Activated T-cell treated with anti-CD3 and anti-CD28 coated beads, Interleukin-2, amount 50 U/mL, for 24 hours (primary cell): ENCODE measurements at regions not wholly inside any gene's neighbourhood (a gene's known extent, or its start where the extent isn't known, plus 50 kb on each side); places are given as distances from the start of the nearest gene placed in this dataset.
A peak's percentile ranks its signal among the peaks of the same experiment; 100 is the strongest.
"Not testable (repeated sequence)": the region's sequence is repeated elsewhere in the genome, so short reads cannot be mapped to it uniquely, and the experiment has no call there.

Experiments used
- DNase-seq: peaks from one replicate; pipeline ENCODE4 v3.0.0-alpha.2; 2020
- H3K27ac Mint-ChIP-seq: 2 replicates; pipeline ENCODE4 v1.8.0; 2020; ENCODE audit warnings: mild to moderate bottlenecking, mixed read lengths
- H3K27me3 Mint-ChIP-seq: 2 replicates; pipeline ENCODE4 v1.8.0; 2020; ENCODE audit warnings: mixed read lengths
- H3K36me3 Mint-ChIP-seq: 2 replicates; pipeline ENCODE4 v1.8.0; 2020; ENCODE audit warnings: low read depth, mixed read lengths
- H3K4me1 Mint-ChIP-seq: 2 replicates; pipeline ENCODE4 v1.8.0; 2020; ENCODE audit warnings: low read depth, mixed read lengths
- H3K4me3 Mint-ChIP-seq: 2 replicates; pipeline ENCODE4 v1.8.0; 2020; ENCODE audit warnings: mild to moderate bottlenecking, moderate library complexity, mixed read lengths
- H3K9me3 Mint-ChIP-seq: 2 replicates; pipeline ENCODE4 v1.8.0; 2020; ENCODE audit warnings: mixed read lengths

DNA sequence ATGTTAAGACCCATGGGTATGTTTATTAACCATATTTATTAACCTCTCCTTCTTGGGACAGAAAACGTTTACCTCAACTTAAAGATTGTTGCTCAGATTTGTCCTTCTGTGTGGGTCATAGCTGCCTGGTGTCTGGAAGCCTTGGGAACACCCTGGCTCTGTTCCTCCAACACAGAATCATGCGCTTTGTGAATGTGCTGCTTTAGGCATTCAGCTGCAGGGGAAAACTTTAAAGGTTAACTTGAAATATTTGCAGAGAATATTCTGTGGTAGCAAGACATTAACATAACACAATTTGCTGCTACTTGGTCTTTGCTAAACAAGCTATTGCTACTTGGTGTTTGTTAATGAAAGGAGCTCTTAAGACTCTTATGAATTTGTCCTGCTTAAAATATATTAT is 50.5 kb upstream of the THOC3 start:
- not testable (repeated sequence) for H3K4me1 Mint-ChIP-seq, H3K36me3 Mint-ChIP-seq, H3K27ac Mint-ChIP-seq, H3K9me3 Mint-ChIP-seq, H3K27me3 Mint-ChIP-seq, DNase-seq, H3K4me3 Mint-ChIP-seq

DNA sequence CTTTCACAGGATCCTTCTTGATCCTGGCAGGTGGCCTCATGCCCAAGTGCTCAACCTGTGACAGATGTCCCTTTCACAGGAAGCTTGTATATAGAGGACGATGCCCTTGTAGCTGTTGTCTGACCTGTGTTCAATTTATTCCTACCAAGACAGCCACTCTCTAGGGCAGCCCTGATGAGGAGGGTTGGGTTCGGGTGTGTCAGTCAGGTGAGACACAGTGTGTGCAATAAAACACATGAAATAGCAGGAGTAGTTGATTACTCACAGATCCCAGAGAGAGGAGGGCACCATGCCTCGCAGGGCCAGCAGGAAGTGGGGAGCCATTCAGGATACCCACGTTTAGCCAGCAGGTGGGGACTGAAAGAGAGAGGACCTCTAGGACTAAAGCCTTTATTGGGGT is 52.7 kb upstream of the THOC3 start:
- H3K9me3 Mint-ChIP-seq, H3K4me1 Mint-ChIP-seq, H3K36me3 Mint-ChIP-seq, H3K4me3 Mint-ChIP-seq, H3K27ac Mint-ChIP-seq, H3K27me3 Mint-ChIP-seq: not testable (repeated sequence)
- DNase-seq, result peak; percentile 23

DNA sequence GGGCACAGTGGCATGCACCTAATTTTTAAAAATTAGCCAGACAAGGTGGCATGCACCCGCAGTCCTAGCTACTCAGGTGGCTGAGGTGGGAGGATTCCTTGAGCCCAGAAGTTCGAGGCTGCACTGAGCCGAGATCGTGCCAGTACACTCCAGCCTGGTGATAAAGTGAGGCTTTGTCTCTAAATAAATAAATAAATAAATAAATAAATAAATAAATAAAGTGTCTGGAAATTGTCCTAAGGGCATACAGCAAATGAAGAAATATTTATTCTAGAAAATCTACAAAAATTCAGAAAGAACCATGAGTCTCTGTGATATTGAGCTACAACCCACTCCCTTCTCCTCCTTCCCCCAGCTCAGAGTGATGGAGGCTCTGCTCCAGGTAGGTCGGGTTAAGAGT is 55.4 kb upstream of the THOC3 start:
- not testable (repeated sequence) for H3K27me3 Mint-ChIP-seq, DNase-seq, H3K27ac Mint-ChIP-seq, H3K9me3 Mint-ChIP-seq, H3K4me1 Mint-ChIP-seq, H3K36me3 Mint-ChIP-seq, H3K4me3 Mint-ChIP-seq

DNA sequence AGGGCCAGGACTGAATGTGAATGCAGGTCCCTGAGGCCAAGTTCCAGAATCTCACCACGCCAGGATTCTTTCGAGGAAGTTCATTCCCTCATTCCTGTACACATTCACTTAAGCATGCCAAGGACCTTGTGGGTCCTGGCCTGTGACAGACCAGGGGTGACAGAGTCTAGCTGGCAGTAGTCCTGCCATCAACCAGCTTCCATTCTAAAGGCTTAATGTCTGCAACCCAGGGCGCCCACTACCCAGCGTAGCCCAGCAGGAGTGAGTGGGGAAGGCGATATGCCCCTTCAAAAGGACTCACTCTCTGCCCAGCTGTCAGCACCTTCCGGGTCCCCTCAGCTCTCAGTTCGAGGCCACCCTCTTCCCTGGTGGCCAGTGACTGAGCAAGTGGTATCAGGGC is 61.3 kb upstream of the THOC3 start:
- not testable (repeated sequence) for H3K27ac Mint-ChIP-seq, H3K4me1 Mint-ChIP-seq, H3K27me3 Mint-ChIP-seq, H3K36me3 Mint-ChIP-seq, H3K9me3 Mint-ChIP-seq, H3K4me3 Mint-ChIP-seq
- peak; percentile 33 for DNase-seq

DNA sequence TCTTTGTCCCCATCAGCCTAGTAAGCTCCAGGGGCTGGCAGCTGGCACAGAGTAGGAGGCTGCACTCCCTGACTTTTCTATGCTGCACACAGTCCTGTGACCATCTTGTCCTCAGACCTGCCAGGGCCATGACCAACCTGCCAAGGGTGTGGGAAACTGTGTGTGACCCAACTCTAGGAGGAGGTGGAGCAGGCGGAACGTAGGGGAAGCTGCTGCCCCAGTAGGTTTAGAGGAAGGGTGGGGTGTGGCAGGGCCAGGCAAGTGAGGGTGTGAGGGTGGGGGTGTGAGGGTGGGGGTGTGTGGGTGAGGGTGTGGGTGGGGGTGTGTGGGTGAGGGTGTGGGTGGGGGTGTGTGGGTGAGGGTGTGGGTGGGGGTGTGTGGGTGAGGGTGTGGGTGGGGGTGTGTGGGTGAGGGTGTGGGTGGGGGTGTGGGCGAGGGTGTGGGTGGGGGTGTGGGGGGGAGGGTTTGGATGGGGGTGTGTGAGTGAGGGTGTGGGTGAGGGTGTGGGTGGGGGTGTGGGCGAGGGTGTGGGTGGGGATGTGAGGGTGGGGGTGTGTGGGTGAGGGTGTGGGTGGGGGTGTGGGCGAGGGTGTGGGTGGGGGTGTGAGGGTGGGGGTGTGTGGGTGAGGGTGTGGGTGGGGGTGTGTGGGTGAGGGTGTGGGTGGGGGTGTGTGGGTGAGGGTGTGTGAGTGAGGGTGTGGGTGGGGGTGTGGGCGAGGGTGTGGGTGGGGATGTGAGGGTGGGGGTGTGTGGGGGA is 62.4 kb upstream of the THOC3 start:
- peak; percentile 19 for DNase-seq
- not testable (repeated sequence) for H3K27me3 Mint-ChIP-seq, H3K36me3 Mint-ChIP-seq, H3K27ac Mint-ChIP-seq, H3K4me1 Mint-ChIP-seq, H3K4me3 Mint-ChIP-seq, H3K9me3 Mint-ChIP-seq

DNA sequence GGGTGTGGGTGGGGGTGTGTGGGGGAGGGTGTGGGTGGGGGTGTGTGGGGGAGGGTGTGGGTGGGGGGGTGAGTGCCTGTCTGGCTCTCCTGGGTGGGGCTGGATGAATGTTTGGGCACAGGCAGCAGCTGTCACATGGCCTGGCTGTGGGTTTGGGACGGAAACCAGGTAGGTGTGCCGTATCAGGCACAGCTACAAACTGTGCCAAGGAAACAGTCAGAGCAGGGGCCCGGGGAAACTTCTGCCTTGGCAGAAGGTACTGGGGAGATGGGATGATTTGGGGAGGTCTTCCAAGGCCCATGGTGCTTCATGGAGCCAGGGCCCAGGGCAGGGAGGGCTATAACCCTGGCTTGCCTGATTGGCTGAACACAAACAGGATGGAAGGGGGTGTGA is 63.0 kb upstream of the THOC3 start:
- H3K9me3 Mint-ChIP-seq, H3K36me3 Mint-ChIP-seq, H3K4me3 Mint-ChIP-seq, H3K27ac Mint-ChIP-seq, H3K27me3 Mint-ChIP-seq: not testable (repeated sequence)
- DNase-seq, result peak; percentile 16
- peaks cover 11% of the 10 kb centered on the region for H3K4me1 Mint-ChIP-seq

DNA sequence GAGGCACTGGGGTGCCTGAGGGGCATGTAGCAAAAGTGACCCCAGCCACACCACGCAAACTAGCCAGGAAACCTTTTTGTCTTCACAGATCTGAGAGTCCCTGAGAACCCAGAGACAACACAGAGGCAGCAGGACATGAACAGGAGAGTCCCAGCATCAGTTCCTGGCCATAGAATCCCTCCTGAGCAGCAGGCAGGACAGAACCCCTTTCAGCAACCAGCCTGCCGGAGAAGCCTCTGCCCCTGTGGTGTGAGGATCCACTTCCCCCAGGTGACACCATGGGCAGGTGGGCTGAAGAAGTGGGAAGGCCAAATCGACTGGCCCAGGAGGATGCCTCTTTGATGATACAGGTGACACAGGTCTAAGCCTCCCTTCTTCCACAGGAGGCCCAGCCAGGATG is 65.1 kb upstream of the THOC3 start:
- not testable (repeated sequence) for H3K27ac Mint-ChIP-seq, H3K36me3 Mint-ChIP-seq, H3K27me3 Mint-ChIP-seq, H3K4me3 Mint-ChIP-seq, H3K9me3 Mint-ChIP-seq
- peak; percentile 34 for DNase-seq
- peaks cover 17% of the 10 kb centered on the region for H3K4me1 Mint-ChIP-seq

DNA sequence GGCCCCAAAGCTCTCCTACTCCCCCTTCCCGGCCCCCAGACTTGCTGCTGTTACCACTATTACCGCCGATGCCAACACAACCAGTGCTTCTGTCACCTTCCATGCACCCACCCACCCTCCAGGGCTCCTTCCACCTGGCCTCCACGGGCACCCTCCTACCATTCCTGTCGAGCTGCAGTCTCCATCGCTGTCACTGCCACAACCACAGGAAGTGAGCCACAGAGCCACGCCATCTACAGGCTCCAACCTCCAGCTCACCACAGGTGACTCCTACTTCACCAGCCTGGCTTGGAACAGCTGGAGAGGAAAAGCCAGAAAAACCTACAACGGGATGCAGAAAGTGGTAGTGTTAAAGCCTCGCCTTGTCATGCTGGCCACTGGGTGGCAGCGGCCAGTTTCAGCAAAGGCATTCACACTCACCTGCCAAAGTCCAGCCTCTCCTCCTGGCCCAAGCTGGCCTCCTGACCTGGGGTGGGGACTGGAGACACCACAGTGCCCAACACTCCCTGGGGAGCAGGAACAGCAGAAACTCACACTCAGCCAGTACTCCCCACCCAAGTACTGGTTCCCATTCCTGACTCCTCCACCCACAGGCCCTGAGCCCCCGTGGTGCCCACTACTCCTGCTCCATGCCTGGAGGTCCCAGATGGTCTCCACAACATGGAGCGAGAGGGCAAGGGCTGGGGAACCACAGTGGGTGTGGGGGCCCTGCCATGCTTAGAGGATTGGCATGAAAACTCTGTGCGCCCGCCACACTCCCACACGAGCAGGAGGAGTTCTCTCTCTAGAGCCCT is 66.5 kb upstream of the THOC3 start:
- H3K27ac Mint-ChIP-seq, result peak overlapping the region; percentile 26

DNA sequence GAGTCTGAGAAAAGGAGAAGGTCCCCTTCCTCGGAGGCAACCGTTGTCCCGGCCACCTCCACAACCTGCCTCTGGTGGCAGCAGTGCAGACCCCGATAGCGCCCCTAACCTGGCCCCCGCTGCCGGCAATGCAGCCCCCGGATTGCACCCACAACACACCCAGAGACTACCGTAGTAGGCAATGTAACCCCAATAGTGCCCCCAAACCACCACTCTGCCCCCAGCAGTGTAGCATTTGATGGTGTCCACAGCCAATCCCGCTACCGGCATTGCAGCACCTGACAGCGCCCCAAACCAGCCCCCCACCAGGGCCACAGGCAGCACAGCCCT is 67.1 kb upstream of the THOC3 start:
- H3K4me3 Mint-ChIP-seq, H3K27me3 Mint-ChIP-seq, H3K36me3 Mint-ChIP-seq, H3K9me3 Mint-ChIP-seq, DNase-seq: not testable (repeated sequence)
- H3K4me1 Mint-ChIP-seq, result peaks cover 32% of the 10 kb centered on the region
- peak overlapping the region; percentile 26 for H3K27ac Mint-ChIP-seq

More for the DNA sequence above, 66.5 kb upstream of the THOC3 start:
- H3K4me1 Mint-ChIP-seq, result peaks cover 28% of the 10 kb centered on the region
- H3K36me3 Mint-ChIP-seq, H3K27me3 Mint-ChIP-seq, H3K4me3 Mint-ChIP-seq, H3K9me3 Mint-ChIP-seq: not testable (repeated sequence)
- peak; percentile 46 for DNase-seq

DNA sequence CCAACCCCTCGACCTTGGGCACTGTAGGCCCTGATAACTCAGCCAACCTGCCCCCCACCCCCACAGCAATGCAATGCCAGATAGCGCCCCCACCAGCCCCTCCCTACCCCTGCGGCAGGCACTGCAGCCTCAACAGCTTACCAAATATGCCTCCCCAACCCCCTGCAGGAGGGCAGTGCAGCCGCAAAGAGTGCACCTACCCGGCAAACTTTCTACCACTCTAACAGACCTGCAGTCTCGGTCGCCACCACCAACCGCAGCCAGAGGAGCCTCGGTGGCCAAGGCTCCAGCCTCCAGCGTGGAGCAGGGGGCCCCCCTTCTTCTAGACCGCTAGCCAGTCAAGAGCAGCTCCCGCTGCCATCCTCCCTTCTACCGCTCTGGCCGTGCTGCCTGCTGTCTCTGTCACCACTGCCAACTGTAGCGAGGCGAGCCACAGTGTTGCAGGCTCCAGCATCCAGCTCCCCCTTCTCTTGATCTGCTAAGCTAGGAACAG is 67.7 kb upstream of the THOC3 start:
- H3K36me3 Mint-ChIP-seq, H3K27me3 Mint-ChIP-seq, H3K4me3 Mint-ChIP-seq, H3K9me3 Mint-ChIP-seq: not testable (repeated sequence)
- peak; percentile 41 for DNase-seq
- peaks cover 37% of the 10 kb centered on the region for H3K4me1 Mint-ChIP-seq
- peak overlapping the region; percentile 15 for H3K27ac Mint-ChIP-seq

DNA sequence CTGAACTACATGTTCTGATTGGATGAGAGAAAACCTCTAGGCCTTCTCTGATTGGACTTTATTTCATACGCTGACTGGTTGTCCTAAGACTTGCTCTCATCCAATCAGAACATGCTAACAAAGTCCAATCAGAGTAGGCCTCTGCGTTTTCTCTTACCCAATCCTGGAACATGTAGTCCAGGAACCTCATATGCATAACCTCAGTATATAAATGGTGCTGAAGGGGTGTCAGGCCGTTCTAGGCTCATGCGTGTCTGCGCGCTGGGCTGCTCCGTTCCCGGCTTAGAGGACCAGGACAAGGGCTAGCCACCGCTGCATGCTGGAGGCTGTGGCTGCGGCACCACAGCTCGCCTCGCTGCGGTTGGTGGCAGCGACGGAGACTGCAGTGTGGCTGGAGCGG is 68.3 kb upstream of the THOC3 start:
- H3K4me3 Mint-ChIP-seq, H3K27me3 Mint-ChIP-seq, H3K9me3 Mint-ChIP-seq, H3K36me3 Mint-ChIP-seq: not testable (repeated sequence)
- peaks cover 39% of the 10 kb centered on the region for H3K4me1 Mint-ChIP-seq
- DNase-seq, result peak; percentile 22
- peak overlapping the region; percentile 15 for H3K27ac Mint-ChIP-seq

DNA sequence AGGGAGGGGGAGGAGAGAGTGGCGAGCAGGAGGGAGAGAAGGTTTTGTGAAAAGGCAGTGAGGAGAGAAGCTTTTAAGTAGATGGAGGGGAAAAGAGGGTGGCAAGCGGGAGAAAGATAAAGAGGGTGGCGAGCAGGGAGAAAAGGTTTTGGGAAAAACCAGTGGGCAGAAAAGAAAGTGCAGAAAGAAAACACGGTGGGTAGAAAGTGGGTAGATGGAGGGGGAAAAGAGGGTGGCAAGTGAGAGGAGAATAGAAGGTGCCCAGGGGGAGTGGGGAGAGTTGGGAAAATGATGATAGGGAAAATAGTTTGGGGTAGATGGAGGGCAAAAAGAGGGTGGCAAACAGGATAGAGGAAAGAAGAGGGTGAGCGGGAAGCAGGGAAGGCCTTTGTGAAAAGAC is 69.1 kb upstream of the THOC3 start:
- not testable (repeated sequence) for H3K27me3 Mint-ChIP-seq, H3K4me3 Mint-ChIP-seq

DNA sequence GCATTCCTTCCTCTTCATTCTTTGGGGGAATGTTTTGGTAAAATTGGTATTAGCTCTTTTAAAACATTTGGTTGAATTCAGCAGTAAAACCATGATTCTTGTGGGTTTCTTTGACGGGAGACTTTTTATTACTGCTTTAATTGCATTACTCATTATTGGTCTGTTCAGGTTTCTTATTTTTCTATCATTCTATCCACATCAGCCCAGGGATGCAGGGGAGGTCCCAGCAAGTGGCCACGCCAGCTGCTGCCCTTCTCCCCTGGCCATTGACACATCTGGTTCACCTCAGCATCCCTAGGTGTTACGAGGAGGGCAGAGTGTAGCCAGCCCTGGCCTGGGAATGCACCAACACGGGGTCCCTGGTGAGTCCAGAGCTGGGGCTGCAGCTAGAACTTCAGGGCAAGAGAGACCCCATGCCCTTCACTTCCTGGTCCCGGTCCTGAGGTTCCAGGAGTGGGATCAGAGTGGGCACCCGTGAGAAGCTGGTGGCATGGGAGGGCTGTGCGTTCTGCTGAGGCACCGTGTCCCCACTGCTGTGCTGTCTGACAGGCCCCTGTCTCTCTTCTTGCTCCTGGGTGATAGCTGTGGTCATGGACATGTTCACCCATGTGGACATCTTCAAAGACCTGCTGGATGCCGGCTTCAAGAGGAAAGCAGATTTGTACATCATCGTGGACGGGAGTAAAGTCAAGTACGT is 72.1 kb upstream of the THOC3 start:
- not testable (repeated sequence) for H3K36me3 Mint-ChIP-seq, H3K9me3 Mint-ChIP-seq, DNase-seq, H3K27ac Mint-ChIP-seq, H3K27me3 Mint-ChIP-seq, H3K4me3 Mint-ChIP-seq
- peaks cover 45% of the 10 kb centered on the region for H3K4me1 Mint-ChIP-seq

More for the DNA sequence above, 69.1 kb upstream of the THOC3 start:
- H3K27ac Mint-ChIP-seq, H3K9me3 Mint-ChIP-seq, H3K36me3 Mint-ChIP-seq: not testable (repeated sequence)
- peak; percentile 20 for DNase-seq
- peaks cover 46% of the 10 kb centered on the region for H3K4me1 Mint-ChIP-seq

DNA sequence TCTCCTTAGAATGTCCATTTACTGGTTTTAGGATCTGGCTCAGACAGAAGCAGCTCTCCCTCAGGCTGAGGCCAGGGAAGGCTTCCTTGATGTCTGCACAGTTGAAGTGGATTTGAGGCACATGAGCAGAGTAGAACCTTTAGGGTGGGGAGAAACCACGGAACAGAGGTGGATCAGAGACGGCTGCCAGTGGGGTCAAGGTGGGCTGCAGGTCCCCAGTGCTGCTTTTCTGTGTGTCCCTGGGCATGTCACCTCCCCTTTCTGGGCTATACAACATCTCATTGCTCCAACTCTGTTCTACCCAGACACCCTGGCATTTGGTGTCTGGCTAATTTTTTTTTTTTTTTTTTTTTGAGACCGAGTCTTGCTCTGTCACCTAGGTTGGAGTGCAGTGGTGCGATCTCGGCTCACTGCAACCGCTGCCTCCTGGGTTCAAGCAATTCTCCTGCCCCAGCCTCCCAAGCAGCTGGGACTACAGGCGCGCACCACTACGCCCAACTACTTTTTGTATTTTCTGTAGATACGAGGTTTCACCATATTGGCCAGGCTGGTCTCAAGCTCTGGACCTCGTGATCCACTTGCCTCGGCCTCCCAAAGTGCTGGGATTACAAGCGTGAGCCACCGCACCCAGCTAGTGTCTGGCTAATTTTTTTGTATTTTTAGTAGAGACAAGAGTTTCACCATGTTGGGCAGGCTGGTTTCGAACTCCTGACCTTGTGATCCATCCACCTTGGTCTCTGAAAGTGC is 73.3 kb upstream of the THOC3 start:
- H3K4me3 Mint-ChIP-seq, H3K9me3 Mint-ChIP-seq, DNase-seq, H3K36me3 Mint-ChIP-seq, H3K27me3 Mint-ChIP-seq: not testable (repeated sequence)
- H3K4me1 Mint-ChIP-seq, result peaks cover 36% of the 10 kb centered on the region
- H3K27ac Mint-ChIP-seq, result peak overlapping the region; percentile 78
